ENCODE measurements at regions not wholly inside any gene's neighbourhood (a gene's known extent, or its start where the extent isn't known, plus 50 kb on each side); places are given as distances from the start of the nearest gene placed in this dataset.

DNA sequence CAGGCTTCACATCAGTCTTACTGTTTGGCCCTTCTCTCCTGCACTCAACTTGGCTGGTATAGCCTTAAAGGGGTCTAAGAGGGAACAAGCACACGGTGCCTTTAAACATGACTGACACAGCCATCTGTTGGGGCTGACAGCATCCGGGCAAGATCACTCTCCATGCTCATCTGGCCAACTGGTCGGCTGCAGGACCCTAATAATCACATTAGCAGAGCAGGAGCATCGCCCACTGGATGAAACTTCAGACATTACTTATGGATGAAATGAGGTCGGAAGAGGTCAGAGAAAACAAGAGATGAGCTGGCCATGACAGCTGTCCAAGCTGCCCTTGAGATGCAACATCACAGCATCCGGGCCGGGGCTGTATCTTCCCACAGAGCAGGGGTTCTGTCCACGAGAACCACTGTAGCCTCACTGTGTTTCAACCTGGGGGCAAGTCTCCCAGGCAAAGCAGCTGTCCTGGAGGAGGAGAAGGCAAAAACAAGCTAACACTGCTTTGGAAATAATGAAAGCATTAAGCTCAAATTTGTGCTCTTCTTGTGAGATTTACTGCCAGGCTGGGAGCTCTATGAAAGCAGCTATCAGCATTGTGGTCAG is 94.4 kb upstream of the TTC29 start:
- no peak for TF ChIP-seq GATA1 (IDR thresholded peaks at IDR 0.05; ENCODE audit: low read depth, low read length)
- no peak for TF ChIP-seq POLR2A (IDR thresholded peaks at IDR 0.05; ENCODE audit: low read length)
- DNase-seq, result no peak

DNA sequence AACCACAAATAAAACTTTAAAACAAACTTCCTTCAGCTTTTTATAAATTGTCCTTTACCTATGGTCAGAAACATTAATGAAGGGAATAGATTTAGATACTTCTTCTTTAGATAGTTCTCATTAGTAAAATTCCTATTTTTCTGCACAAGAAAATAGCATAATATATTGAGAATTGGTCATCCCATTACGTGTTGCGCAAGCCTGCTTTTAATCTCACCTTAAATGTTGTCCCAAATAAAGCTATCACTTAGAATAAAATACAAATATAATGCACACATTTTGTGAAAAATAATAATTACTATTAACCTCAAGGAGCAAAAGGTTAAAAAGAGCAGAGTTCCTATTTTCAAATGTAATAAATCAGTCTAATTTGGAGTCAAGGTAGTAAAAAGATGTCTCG is 95.2 kb upstream of the TTC29 start:
- TF ChIP-seq POLR2A (IDR thresholded peaks at IDR 0.05; ENCODE audit: low read length), result no peak
- no peak for TF ChIP-seq GATA1 (IDR thresholded peaks at IDR 0.05; ENCODE audit: low read depth, low read length)
- DNase-seq, result no peak

DNA sequence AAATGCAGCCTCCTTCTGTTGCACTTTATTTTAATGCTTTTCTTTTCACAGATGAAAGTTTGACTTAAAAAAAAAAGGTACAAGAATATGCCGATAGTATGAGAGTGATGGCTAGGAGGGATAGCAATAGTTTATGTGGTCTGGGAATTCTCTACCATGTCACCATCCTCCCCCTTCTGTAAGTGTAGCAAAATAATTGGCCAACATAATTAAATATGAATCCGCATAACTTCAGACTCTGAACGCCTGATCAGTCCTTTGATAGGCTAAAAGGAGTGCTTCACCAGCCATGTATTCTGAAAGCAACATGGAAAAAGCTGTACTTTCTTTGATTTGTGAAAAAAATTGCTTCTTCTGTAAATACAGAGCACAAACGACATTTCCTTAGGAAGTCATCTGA is 95.7 kb upstream of the TTC29 start:
- DNase-seq, result no peak

DNA sequence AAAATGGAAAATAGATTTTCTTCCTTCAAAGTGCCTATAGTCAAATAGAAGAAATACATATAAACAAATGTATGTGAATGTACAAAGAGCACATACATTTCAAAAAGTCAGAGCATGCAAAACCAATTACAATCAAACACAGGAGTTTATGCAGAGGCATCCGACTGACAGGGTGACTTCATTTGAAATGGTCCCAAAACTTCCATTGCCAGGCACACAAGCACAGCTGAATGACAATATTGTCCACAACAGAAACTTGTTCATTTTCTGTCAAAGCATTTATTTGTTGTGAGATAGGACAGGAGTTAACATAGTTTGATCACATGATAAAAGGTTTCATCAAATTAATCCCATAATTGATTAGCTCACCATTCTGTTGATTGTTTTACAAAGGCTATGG is 96.4 kb upstream of the TTC29 start:
- no peak for DNase-seq
- no peak for TF ChIP-seq POLR2A (IDR thresholded peaks at IDR 0.05; ENCODE audit: low read length)
- no peak for TF ChIP-seq GATA1 (IDR thresholded peaks at IDR 0.05; ENCODE audit: low read depth, low read length)

More for the DNA sequence above, 95.7 kb upstream of the TTC29 start:
- TF ChIP-seq GATA1 (IDR thresholded peaks at IDR 0.05; ENCODE audit: low read depth, low read length) (no peak), POLR2A (IDR thresholded peaks at IDR 0.05; ENCODE audit: low read length) (no peak)

DNA sequence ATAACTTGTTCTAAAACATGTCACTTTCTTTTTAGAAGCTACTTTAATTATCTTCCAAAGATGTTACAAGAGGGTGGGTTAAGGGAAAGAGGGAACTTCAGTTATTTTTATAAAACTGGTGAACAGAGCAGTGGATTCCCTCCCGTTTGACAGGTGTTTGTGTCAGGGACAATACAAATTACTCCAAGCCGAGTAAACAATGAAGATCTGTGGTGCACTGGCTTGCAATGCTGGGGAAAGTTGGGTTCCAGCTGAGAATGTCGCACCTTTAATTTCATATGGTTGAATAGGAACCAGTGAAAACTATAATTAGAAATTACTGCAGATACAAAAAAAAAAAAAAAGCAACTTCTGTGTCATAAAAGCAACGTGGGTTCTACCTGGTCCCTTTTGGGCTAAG is 98.6 kb upstream of the TTC29 start:
- DNase-seq, result no peak

DNA sequence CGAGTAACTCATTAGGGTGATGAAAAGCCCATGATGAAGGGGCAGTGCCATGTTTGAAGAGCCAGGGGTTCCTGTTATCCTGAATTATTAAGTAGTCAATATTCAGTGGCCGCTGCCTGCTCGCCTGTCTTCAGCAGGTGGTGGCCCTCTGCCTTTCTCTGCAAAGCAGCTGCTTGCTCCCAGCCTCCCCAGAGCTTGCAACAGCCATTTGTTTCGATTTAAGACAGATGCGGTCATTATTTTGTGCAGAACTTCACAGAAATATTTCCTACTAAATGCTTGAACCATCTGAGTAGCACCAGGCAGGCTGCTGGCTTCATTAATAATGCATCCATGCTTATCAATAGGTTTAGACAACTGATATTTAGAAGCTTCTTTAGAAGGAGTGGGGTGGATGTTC is 104.3 kb upstream of the TTC29 start:
- no peak for DNase-seq
- no peak for TF ChIP-seq POLR2A (IDR thresholded peaks at IDR 0.05; ENCODE audit: low read length)
- no peak for TF ChIP-seq GATA1 (IDR thresholded peaks at IDR 0.05; ENCODE audit: low read depth, low read length)

More for the DNA sequence above, 98.6 kb upstream of the TTC29 start:
- TF ChIP-seq GATA1 (IDR thresholded peaks at IDR 0.05; ENCODE audit: low read depth, low read length), result no peak

DNA sequence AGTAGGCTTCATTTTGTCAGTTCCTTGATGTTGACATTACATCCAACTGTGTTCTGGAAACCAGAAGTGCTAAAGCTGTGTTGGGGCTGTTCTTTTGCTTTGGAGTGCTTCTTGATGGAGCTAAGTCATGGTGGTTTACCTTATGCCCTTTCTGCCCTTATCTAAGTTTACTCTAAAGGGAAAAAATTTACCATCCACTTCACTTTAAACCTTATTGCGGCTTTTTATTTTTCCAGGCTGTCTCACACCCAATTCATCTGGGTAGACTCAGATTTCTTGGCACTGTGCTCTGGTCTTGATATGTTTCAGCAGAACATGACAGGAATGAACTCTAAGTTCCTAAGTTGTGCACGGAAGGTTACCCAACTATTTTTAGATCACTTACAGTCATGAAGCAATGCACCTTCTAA is 104.7 kb upstream of the TTC29 start:
- no peak for DNase-seq
- TF ChIP-seq POLR2A (IDR thresholded peaks at IDR 0.05; ENCODE audit: low read length), result no peak
- no peak for TF ChIP-seq GATA1 (IDR thresholded peaks at IDR 0.05; ENCODE audit: low read depth, low read length)

DNA sequence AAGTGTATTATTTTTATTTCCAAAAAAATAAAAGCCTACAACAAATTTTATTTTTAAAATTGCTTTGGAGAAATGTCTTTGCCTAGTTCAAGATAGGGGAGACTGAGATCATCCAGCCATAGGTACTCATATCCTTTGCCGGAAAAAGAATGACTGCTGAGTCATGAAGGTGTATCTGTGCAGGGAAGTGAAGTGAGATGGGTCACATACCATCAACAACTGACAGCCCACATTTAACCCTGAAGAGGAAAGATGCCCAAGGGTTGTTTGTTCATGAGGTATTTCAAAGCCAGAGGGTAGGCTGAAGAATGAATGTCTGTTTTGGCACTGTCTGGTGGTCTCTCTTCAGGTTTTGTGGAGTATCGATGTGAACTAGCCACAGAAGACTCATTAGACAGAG is 106.7 kb upstream of the TTC29 start:
- TF ChIP-seq GATA1 (IDR thresholded peaks at IDR 0.05; ENCODE audit: low read depth, low read length) (no peak), POLR2A (IDR thresholded peaks at IDR 0.05; ENCODE audit: low read length) (no peak)
- no peak for DNase-seq

DNA sequence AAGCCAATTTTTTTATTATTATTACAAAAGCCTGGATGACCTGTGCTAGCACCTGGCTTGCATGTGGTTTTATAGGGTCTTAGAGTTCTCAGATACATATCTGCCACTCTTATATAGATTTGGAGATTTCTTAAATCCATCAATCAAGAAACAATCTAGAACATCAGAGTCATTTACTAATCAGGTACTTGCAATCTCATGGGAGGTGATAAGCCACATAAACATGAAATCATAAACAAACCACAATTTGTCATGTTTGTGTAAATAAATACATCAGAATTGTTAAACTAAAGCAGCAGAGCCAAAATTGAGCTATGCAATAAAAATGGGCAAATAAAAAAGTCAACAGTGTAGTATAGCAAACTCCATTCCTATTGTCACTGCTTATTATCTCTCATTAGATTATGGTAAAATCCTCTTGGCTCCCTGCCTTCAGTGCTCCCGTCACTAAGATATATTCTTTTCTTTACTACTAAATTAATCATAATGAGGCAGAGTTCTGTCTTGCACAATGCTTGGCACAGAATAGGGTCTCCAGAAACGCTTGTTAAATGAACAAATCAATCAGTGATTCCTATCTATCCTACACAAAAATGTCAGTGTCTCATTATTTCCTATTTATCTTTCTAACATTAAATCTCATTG is 108.7 kb upstream of the TTC29 start:
- no peak for TF ChIP-seq POLR2A (IDR thresholded peaks at IDR 0.05; ENCODE audit: low read length)
- no peak for TF ChIP-seq GATA1 (IDR thresholded peaks at IDR 0.05; ENCODE audit: low read depth, low read length)

DNA sequence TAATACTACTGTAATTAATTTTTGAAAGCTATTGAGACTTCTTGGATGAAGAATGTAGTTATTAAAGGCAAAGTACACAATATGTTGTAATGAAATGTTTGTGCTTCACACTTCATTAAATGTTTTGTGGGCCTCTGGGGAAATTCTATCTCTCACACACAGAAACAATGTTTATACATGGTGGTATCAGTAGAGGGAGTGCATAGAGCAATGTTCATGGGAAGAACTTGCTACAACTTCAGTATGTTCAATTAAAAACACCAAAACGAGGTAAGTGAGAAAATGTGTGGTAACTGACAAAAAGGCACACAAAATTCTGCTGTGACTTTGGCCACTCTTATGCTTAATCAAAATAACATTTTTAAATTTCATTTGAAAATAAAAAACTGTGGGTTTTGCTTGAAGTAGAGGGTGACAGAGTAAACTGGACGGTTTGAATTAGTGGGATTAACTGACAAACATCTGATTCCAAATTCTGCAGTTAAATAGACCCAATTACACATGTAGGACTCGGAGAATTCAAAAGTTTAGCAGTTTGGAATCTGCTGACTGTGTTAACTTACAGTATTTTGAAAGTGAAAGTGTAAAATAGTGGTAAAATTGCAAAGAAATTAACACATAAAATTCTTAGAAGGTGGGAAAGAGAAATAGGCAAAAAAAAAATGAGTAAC is 111.4 kb upstream of the TTC29 start:
- no peak for DNase-seq

More for the DNA sequence above, 108.7 kb upstream of the TTC29 start:
- DNase-seq, result no peak

DNA sequence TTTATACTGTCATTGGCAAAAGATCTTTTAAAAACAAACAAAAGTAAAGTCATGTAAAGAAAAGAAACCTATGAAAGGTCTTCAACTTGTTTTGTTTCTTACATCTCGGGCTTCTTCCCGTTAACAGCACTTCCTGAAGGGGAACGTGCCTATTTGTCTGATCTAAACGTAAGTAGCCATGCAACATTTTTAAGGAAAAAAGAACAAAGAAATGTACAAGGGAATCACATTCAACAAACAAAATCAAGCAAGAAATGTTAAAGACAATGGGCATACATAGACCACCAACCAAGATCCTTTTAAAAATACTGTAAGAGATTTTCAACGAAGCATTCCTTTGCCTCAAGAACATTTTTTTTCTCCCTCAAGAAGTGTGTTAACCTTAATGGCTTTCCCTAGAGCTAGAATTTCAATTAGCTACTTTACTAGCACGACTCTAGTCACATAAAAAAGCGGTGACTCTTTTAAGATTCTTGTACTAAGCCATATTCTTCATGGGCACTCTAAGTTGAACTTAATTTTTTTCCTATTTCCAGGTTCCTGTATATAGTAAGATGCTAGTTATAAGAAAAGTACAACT is 112.0 kb upstream of the TTC29 start:
- no peak for DNase-seq

More for the DNA sequence above, 111.4 kb upstream of the TTC29 start:
- no peak for TF ChIP-seq GATA1 (IDR thresholded peaks at IDR 0.05; ENCODE audit: low read depth, low read length)
- TF ChIP-seq POLR2A (IDR thresholded peaks at IDR 0.05; ENCODE audit: low read length), result no peak

DNA sequence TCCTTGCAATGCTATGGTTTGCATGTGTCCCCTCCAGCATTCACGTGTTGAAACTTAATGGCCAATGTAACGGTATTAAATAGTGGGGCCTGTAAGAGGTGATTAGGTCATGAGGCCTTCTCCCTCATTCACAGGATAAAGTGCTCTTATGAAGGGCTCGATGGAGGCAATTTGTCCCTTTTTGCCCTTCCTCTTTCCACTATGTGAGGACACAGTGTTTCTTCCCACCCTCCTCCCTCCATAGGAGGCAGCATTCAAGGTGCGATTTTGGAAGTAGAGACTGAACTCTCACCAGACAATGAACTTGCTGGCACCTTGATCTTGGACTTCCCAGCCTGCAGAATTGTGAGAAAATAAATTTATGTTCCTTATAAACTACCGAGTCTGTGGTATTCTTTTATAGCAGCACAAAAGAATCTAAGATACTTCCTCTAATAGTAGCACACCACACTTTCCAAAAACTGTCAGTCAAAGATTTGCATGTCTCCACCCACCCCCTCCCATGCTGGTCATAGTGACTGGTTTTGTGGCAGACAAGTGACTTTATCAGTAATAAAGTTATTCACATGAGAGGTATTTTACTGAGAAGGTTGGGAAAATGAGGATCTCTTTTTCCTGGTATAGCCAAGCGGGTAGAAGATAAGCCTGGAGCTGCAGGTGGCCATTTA is 113.5 kb upstream of the TTC29 start:
- no peak for TF ChIP-seq GATA1 (IDR thresholded peaks at IDR 0.05; ENCODE audit: low read depth, low read length)
- no peak for TF ChIP-seq POLR2A (IDR thresholded peaks at IDR 0.05; ENCODE audit: low read length)
- DNase-seq, result no peak

More for the DNA sequence above, 112.0 kb upstream of the TTC29 start:
- no peak for TF ChIP-seq GATA1 (IDR thresholded peaks at IDR 0.05; ENCODE audit: low read depth, low read length)
- no peak for TF ChIP-seq POLR2A (IDR thresholded peaks at IDR 0.05; ENCODE audit: low read length)

DNA sequence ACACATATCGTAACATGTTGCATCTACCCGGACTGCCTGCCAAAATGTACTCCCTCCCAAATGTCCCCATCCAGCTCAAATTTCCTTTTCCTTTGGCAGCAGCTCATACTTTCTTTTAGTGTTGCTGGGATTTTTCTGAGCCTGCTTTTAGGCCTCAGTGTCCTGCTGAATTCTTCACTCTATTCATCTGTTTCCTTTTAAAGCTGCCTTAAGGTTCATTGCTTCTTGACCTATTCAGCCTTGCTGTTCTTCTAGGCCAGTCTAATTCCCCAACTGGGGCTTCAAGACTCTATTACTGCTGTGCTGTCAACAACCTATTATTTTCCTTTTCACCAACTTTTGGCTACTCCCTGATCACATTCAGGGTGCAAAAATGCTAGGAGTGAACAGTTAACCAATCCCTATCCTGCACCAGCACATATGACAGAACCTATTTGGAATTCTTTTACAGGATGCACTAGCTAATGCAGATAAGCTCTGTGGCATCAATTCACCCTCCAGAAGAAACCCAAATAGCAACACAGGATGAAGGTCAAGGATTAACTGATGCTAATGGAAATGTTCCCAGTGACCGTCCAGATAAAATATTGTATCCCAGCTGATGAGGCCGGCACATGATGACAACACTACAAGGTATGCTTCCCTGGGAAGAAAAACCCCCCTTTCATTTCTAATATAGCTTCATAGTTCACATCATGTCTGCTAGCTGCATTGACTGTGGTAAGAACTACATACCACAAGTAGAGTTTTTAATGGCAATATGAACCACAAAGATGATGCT is 114.7 kb upstream of the TTC29 start:
- DNase-seq, result no peak
- no peak for TF ChIP-seq GATA1 (IDR thresholded peaks at IDR 0.05; ENCODE audit: low read depth, low read length)
- no peak for TF ChIP-seq POLR2A (IDR thresholded peaks at IDR 0.05; ENCODE audit: low read length)

Measured in erythroblast (primary cell).